ENCODE measurements at regions not wholly inside any gene's neighbourhood (a gene's known extent, or its start where the extent isn't known, plus 50 kb on each side); places are given as distances from the start of the nearest gene placed in this dataset.

DNA sequence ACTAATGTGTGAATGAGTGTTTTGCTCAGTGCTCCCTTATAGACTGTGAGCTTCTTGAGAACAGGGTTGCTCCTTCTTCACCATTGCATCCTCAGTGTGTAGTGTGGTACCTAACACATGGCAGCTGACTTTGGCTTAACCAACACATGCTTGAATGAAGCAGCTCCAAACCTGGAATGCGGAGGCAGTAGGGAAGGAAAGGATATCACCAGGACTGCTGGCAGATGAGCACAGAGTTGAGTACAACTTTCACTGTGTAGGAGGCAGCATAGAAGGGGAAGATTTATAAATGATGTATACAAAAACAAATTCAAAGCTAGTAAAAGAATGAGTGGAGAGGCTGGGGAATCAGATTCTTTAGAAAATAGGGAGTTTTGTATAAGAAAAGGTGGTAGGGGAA lies 174.3 kb downstream of the SLIT2 start:
- H3K4me1 Mint-ChIP-seq = no peaks in the 10 kb centered on the region
- DNase-seq = no peak
- no peak overlapping the region for H3K27ac Mint-ChIP-seq
- CTCF ChIA-PET = interaction anchor here (0.5 to 1.2 kb wide), 3 partner anchors 247 to 347 kb away, joined by 3 read pairs; no protein-coding TSS in a partner anchor
- no peaks in the 10 kb centered on the region for H3K9me3 Mint-ChIP-seq
- H3K27me3 Mint-ChIP-seq = peaks cover 1% of the 10 kb centered on the region
- H3K36me3 Mint-ChIP-seq (ENCODE audit: low read depth) = no peaks in the 10 kb centered on the region
- POLR2A ChIA-PET = no interaction called here
- no peak overlapping the region for H3K4me3 Mint-ChIP-seq

DNA sequence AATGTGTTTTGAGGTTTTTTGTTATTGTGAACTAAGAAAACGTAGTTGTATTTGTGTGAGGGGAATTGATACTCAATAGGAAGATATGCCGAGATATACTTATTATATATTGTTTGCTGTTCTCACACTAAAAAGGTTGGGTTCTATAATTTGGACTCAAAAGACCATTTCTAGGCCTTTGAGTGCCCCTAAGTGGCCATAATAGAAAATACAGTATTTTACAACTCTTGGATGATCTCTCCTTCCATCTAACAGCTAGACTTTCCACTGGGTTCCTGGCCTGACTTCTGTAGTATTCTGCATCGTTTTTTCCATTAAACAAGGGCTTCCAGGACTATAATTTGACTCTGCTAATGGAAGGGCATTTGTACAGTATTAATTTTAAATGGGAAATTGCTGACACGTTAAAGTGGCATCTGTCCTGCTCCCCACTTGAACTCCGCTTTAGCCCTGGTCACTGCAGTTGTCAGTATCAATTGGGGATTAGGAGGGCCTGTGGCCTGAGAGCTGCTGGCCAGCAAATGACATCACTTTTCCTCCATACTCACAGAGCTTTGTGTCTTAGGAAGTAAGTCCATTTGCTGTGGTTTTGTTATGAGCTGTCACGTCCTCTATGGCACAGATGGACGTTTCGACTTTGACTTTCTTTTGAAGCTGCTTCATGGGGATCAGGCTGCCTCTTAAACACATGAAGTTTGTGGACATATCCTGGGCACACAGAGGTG lies 176.9 kb downstream of the SLIT2 start:
- POLR2A ChIA-PET = no interaction called here
- Mint-ChIP-seq H3K4me3 (no peak overlapping the region), H3K27me3 (no peaks in the 10 kb centered on the region)

DNA sequence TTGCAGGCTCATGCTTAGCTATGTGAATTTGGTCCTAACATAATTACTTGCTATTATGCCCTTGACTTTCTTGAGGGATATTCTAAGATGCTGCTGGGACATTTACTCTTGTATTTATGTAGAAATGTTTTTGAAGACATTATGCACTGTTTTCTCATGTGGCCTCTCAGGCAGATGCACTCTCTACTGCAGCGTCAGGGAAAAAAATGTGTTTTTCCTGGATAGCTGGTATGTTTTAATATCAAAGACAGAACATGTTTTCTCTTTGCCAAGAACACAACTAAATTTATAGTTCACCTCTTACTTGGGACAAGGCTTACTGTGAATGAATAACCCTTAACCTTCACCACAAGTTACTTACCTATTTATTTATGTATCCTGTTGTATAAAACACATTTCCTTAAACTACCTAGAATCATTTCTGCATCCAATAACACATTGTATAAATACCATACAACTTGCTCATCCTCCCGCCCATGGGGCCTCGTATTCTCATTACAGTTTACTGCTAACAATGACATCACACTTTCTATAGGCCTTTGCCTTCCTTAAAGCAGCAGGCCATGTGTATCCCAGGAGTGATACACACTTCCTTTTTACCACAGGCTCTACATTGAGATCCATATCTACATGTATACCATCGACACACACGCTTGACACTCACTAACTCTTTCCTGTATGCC lies 178.7 kb downstream of the SLIT2 start:
- H3K4me3 Mint-ChIP-seq = no peak overlapping the region
- H3K36me3 Mint-ChIP-seq (ENCODE audit: low read depth) = no peaks in the 10 kb centered on the region
- no peak for DNase-seq
- ChIA-PET CTCF (no interaction called here), POLR2A (no interaction called here)
- no peaks in the 10 kb centered on the region for H3K4me1 Mint-ChIP-seq
- no peak overlapping the region for H3K27ac Mint-ChIP-seq
- H3K27me3 Mint-ChIP-seq = no peaks in the 10 kb centered on the region
- H3K9me3 Mint-ChIP-seq = no peaks in the 10 kb centered on the region

More for the DNA sequence above, 176.9 kb downstream of the SLIT2 start:
- Mint-ChIP-seq H3K9me3 (no peaks in the 10 kb centered on the region), H3K4me1 (no peaks in the 10 kb centered on the region), H3K36me3 (ENCODE audit: low read depth) (no peaks in the 10 kb centered on the region), H3K27ac (no peak overlapping the region)
- DNase-seq = no peak
- CTCF ChIA-PET = no interaction called here

DNA sequence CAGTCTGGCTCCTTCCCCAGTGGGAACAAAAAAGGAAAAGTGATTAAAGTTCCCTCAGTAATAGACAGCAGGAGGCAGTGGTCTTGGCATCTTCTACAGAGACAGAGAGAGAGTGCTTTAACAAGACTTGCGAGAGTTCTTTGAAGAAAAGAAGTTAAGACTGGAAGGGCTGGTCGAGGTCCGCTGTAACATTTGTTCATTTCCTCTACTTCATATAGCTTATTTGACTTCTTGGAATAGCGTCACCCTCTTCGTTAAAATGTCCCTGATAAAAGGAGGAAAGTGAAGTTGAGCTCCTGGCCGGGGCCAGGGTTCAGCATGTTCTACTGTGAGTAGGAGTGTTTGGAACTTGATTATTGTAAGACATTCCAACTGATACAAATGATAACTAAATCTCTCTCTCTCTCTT lies 179.8 kb downstream of the SLIT2 start:
- POLR2A ChIA-PET = no interaction called here
- no peak overlapping the region for H3K4me3 Mint-ChIP-seq
- DNase-seq = no peak
- H3K27me3 Mint-ChIP-seq = no peaks in the 10 kb centered on the region
- CTCF ChIA-PET = interaction anchor here (1.8 kb wide), 1 partner anchor 36 kb away, joined by 3 read pairs; no protein-coding TSS in a partner anchor
- H3K4me1 Mint-ChIP-seq = no peaks in the 10 kb centered on the region
- H3K9me3 Mint-ChIP-seq = no peaks in the 10 kb centered on the region
- H3K27ac Mint-ChIP-seq = no peak overlapping the region
- H3K36me3 Mint-ChIP-seq (ENCODE audit: low read depth) = no peaks in the 10 kb centered on the region

DNA sequence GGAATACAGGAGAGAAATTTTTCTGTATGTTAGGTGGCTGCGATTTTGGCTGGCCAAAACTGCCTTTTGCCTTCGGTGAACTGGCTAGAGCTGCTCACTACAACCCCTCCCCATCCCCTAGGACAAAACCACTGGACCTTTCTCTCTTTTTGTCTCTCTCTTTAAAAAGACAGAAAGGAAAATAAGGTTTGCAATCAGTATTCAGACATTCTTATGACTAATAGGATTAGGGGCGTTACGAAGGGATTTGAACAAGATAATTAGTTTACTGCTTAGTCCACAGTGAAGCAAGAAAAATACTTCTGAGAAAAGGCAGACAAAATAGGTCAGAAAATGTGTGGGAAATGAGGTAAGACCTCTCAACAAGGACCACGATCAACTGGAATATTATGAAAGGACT lies 180.4 kb downstream of the SLIT2 start:
- Mint-ChIP-seq H3K4me1 (no peaks in the 10 kb centered on the region), H3K4me3 (no peak overlapping the region), H3K9me3 (no peaks in the 10 kb centered on the region), H3K27me3 (no peaks in the 10 kb centered on the region), H3K36me3 (ENCODE audit: low read depth) (no peaks in the 10 kb centered on the region), H3K27ac (no peak overlapping the region)
- CTCF ChIA-PET = interaction anchor here (1.8 kb wide), 1 partner anchor 36 kb away, joined by 3 read pairs; no protein-coding TSS in a partner anchor
- no peak for DNase-seq
- POLR2A ChIA-PET = no interaction called here

DNA sequence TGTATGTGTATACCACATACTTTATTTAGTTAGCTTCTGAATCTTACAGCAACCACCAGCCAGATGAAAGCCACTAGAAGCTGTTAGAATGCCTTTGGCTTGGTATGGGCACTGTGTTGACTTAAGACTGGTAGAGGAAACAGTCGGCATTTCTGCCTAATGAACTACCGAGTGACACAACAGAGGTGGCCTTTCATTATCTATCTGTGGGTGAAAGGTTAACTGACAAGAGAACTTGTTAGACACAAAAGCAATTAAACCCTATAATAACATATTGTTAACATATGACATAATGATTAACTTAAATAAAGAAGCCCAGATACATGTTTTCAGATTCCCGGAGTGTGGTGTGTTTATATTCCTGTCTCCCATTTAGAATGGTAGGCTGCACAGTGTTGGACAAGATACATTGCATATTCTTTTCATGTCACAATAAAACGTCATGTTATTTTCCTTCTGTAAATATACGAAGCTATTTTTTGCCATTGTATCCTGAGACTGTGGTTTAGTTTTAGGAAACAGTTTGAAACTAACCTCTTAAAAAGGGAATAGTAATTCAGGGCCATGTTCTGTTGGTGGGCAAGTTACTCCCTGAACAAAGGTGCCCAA lies 181.5 kb downstream of the SLIT2 start:
- Mint-ChIP-seq H3K4me3 (no peak overlapping the region), H3K4me1 (no peaks in the 10 kb centered on the region), H3K27me3 (no peaks in the 10 kb centered on the region), H3K27ac (no peak overlapping the region), H3K9me3 (no peaks in the 10 kb centered on the region), H3K36me3 (ENCODE audit: low read depth) (no peaks in the 10 kb centered on the region)
- POLR2A ChIA-PET = no interaction called here
- no peak for DNase-seq
- CTCF ChIA-PET = interaction anchor here (0.6 to 1.8 kb wide), 2 partner anchors 37 kb away, joined by 3 read pairs; no protein-coding TSS in a partner anchor

DNA sequence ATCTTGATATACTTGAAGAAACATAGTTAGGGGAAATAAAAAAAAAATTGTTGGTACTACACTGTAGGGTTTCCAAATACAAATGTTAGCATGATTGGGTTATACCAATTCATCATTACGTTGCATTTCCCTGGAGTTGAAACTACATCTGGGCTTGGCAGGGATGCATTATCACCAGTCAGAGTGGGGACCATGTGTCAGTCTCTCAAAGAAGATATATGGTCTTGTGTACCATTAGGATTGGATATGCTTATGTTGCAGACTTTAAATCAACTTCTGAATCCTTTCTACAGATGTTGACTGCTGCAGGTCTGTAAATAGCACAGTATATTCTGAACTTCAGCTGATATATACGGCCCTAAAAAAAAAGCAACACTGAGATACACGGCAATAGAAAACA lies 188.5 kb downstream of the SLIT2 start:
- H3K27me3 Mint-ChIP-seq = peaks cover 1% of the 10 kb centered on the region
- H3K27ac Mint-ChIP-seq = no peak overlapping the region
- DNase-seq = no peak
- no peaks in the 10 kb centered on the region for H3K4me1 Mint-ChIP-seq
- ChIA-PET POLR2A (no interaction called here), CTCF (no interaction called here)
- H3K9me3 Mint-ChIP-seq = no peaks in the 10 kb centered on the region
- H3K4me3 Mint-ChIP-seq = no peak overlapping the region
- H3K36me3 Mint-ChIP-seq (ENCODE audit: low read depth) = no peaks in the 10 kb centered on the region

DNA sequence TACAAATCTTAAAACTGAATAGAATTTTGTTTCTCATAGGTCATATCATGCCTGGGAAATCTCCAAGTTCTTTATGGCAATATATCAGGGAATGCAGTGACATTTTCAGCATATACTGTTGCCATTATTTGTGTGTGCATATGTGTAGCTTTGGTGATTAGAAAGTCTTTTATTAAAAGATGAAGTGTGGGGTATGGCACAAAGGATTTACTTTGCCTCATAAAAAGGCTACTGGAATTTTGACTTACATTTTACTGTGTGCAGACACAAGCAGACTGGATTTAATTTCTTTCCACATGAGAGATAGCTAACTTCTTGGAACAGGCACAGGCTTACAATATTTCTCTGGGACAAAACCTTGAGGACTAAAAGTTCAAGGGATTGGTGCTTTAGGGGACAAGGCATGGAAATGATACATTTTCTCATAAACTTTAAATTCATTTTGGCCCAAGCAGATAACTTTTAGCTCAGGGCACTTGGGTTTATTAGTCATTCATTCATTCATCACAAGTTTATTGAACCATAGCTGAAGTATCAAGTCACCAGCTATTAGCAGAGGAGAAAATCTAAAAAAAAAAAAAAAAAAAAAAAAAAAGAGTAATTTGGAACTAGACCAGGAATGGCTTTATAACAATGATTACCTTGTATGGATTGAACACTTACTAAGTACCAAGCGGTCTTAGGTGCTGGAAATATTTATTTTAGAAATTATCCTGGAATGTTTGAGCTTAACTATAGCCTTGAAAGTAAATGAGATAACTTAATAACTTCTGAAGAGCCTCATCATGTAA lies 191.5 kb downstream of the SLIT2 start:
- H3K4me3 Mint-ChIP-seq = no peak overlapping the region
- POLR2A ChIA-PET = no interaction called here
- H3K27me3 Mint-ChIP-seq = peaks cover 1% of the 10 kb centered on the region
- no peaks in the 10 kb centered on the region for H3K36me3 Mint-ChIP-seq (ENCODE audit: low read depth)
- H3K4me1 Mint-ChIP-seq = no peaks in the 10 kb centered on the region
- H3K9me3 Mint-ChIP-seq = no peaks in the 10 kb centered on the region
- no peak for DNase-seq
- CTCF ChIA-PET = interaction anchor here (0.6 kb wide), 1 partner anchor 112 kb away, joined by 3 read pairs; no protein-coding TSS in a partner anchor
- no peak overlapping the region for H3K27ac Mint-ChIP-seq

DNA sequence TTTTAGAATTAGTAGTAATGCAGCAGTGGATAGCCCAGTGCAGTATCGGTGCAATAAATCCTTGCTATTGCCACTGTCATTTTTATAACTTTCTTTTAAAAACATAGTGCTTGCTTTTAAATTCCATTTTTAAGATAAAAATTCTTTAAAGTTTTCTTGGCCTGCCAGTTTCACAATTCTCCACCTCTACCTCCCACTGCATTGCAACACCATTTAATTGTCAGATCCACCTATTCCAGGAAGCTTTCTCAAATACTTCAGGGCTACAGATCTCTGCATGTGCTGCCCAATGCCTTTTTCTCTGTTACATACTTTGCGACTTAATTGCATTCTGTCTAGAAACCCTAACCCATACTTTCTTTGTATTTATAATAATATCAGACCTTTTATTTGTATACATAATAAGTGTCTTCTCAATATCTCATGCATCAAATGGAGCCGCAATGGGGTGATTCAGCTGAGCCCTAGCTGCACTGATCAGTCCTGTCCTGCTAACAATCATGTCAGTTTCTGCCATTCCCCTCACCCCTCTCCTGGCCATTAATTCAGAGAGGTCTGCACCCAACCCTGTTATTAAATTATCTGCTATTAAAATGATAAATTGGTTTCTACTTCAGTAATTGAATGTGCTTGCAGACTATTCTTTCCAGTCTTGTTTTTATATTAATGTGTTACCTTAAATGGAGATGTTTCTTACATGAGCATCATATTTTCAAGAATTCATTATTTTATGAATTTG lies 193.1 kb downstream of the SLIT2 start:
- Mint-ChIP-seq H3K9me3 (no peaks in the 10 kb centered on the region), H3K27ac (no peak overlapping the region), H3K4me1 (no peaks in the 10 kb centered on the region), H3K27me3 (no peaks in the 10 kb centered on the region), H3K4me3 (no peak overlapping the region), H3K36me3 (ENCODE audit: low read depth) (no peaks in the 10 kb centered on the region)
- DNase-seq = no peak
- ChIA-PET POLR2A (no interaction called here), CTCF (no interaction called here)

DNA sequence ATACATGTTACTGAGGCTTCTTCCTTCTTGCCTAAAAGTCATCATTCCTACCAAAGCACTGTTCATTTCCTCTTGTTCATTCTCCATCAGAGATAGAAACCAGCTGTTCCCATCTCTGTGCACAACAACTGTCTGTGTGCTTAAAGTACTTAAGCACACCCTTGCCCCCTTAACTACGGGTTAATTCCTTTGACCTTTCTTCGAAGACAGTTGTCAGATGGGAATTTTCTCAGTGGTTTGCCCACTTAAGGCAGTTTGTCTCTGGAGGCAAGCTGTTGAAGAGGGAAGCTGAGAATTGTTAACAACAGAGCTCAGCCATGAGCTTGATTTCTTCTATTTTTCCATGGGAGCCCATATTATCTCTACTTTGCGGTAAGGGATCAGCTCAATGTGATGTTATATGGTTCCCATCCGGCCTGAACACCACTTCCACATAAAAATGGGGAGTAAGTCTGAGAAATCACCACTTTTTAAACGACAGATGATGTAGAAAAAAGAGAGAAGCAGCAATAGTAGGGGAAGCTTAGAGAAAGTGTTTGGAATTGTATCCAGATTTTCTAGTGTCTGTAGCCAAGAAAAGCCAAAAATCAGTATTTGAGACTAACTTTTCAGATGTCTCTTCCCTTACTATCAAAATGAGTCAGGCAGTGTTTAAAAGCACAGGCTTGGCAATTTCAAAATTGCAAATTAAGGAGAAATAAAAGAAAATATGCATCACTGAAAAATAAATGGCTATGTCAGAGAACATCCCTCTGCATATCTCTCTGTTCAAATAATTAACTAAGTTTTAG lies 194.4 kb downstream of the SLIT2 start:
- no peak overlapping the region for H3K27ac Mint-ChIP-seq
- no peaks in the 10 kb centered on the region for H3K4me1 Mint-ChIP-seq
- no peak for DNase-seq
- CTCF ChIA-PET = no interaction called here
- no peaks in the 10 kb centered on the region for H3K36me3 Mint-ChIP-seq (ENCODE audit: low read depth)
- H3K27me3 Mint-ChIP-seq = no peaks in the 10 kb centered on the region
- no peak overlapping the region for H3K4me3 Mint-ChIP-seq
- POLR2A ChIA-PET = no interaction called here
- no peaks in the 10 kb centered on the region for H3K9me3 Mint-ChIP-seq

DNA sequence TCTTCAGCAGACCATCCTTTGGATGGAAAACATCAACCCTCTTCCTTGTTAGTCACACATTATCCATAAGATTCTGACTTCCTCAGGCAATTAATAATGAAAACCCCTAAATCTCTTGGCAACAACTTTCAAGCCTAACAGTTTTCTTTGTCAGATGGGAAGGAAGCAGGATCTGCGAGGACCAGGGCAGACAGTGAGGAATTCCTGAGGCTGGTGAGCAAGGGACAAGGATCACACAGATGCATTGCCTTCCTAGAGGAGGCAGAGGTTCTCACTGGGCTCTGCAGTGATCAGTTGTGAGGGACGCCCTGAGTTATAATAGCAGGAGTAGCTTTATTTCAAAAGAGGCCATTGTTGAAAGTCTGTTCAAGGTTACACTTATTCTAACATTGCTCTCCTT lies 195.4 kb downstream of the SLIT2 start:
- H3K4me3 Mint-ChIP-seq = no peak overlapping the region
- DNase-seq = no peak
- H3K27ac Mint-ChIP-seq = no peak overlapping the region
- POLR2A ChIA-PET = no interaction called here
- H3K36me3 Mint-ChIP-seq (ENCODE audit: low read depth) = no peaks in the 10 kb centered on the region
- CTCF ChIA-PET = no interaction called here
- H3K27me3 Mint-ChIP-seq = peaks cover 3% of the 10 kb centered on the region
- no peaks in the 10 kb centered on the region for H3K9me3 Mint-ChIP-seq
- H3K4me1 Mint-ChIP-seq = no peaks in the 10 kb centered on the region

DNA sequence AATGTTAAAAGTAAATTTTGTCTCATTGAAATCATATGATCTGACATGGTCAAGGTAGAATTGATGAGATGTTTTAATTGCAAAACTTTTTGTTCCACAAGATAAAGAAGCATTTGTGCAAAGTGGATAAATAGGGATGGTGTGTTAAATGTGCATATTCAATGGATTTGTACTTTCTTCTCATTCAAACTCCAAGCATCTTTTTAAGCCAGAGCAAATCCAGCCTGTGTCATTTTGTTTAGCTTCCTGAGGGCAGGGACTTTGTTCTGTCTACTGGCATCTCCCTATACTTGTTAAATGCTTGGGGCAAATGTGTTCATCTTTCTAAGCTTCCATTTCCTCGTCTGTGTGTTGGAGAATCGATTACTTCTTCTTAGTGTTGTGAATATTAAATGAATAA lies 200.3 kb downstream of the SLIT2 start:
- Mint-ChIP-seq H3K4me3 (no peak overlapping the region), H3K36me3 (ENCODE audit: low read depth) (no peaks in the 10 kb centered on the region), H3K27me3 (peaks cover 3% of the 10 kb centered on the region), H3K4me1 (no peaks in the 10 kb centered on the region), H3K27ac (no peak overlapping the region), H3K9me3 (no peaks in the 10 kb centered on the region)
- POLR2A ChIA-PET = no interaction called here
- DNase-seq = no peak
- CTCF ChIA-PET = no interaction called here
